ENCODE measurements at regions not wholly inside any gene's neighbourhood (a gene's known extent, or its start where the extent isn't known, plus 50 kb on each side); places are given as distances from the start of the nearest gene placed in this dataset.

- H3K4me3 ChIP-seq (ENCODE audit: low read length) = no peak overlapping the region
- H3K9ac ChIP-seq (ENCODE audit: low read depth, low read length) = no peak overlapping the region
- no peak overlapping the region for H3K4me2 ChIP-seq (ENCODE audit: low read length)
- H3K4me1 ChIP-seq (ENCODE audit: control insufficient read depth, insufficient read depth, low read length) = peaks cover 3% of the 10 kb centered on the region
- no peaks in the 10 kb centered on the region for H3K36me3 ChIP-seq (ENCODE audit: insufficient read depth, low read length)
- no peaks in the 10 kb centered on the region for H3K9me3 ChIP-seq (replicated peaks; ENCODE audit: low read length)
- no peaks in the 10 kb centered on the region for H3K27me3 ChIP-seq (ENCODE audit: control insufficient read depth, insufficient read depth, low read length)
Measured at GRCh38 chr6:71531841-71532240, 243.2 kb downstream of the OGFRL1 start.

- Histone ChIP-seq H3K27me3 (ENCODE audit: control insufficient read depth, insufficient read depth, low read length) (no peaks in the 10 kb centered on the region), H3K9ac (ENCODE audit: low read depth, low read length) (no peak overlapping the region), H3K4me3 (ENCODE audit: low read length) (no peak overlapping the region), H3K9me3 (replicated peaks; ENCODE audit: low read length) (no peaks in the 10 kb centered on the region), H3K4me2 (ENCODE audit: low read length) (no peak overlapping the region), H3K36me3 (ENCODE audit: insufficient read depth, low read length) (no peaks in the 10 kb centered on the region), H3K4me1 (ENCODE audit: control insufficient read depth, insufficient read depth, low read length) (peaks cover 6% of the 10 kb centered on the region)
Measured at GRCh38 chr6:71533939-71534379, 245.3 kb downstream of the OGFRL1 start.

- Histone ChIP-seq H3K4me3 (ENCODE audit: low read length) (no peak overlapping the region), H3K4me2 (ENCODE audit: low read length) (no peak overlapping the region), H3K36me3 (ENCODE audit: insufficient read depth, low read length) (no peaks in the 10 kb centered on the region), H3K4me1 (ENCODE audit: control insufficient read depth, insufficient read depth, low read length) (peaks cover 6% of the 10 kb centered on the region), H3K9me3 (replicated peaks; ENCODE audit: low read length) (no peaks in the 10 kb centered on the region), H3K27me3 (ENCODE audit: control insufficient read depth, insufficient read depth, low read length) (no peaks in the 10 kb centered on the region), H3K9ac (ENCODE audit: low read depth, low read length) (no peak overlapping the region)
Measured at GRCh38 chr6:71534921-71535320, 246.3 kb downstream of the OGFRL1 start.

GRCh38 chr6:71537717-71538116, 249.1 kb downstream of the OGFRL1 start:
- Histone ChIP-seq H3K9me3 (replicated peaks; ENCODE audit: low read length) (no peaks in the 10 kb centered on the region), H3K4me3 (ENCODE audit: low read length) (no peak overlapping the region), H3K36me3 (ENCODE audit: insufficient read depth, low read length) (no peaks in the 10 kb centered on the region), H3K9ac (ENCODE audit: low read depth, low read length) (no peak overlapping the region), H3K4me1 (ENCODE audit: control insufficient read depth, insufficient read depth, low read length) (peaks cover 4% of the 10 kb centered on the region), H3K27me3 (ENCODE audit: control insufficient read depth, insufficient read depth, low read length) (no peaks in the 10 kb centered on the region), H3K4me2 (ENCODE audit: low read length) (peak overlapping the region; percentile 34)

- Histone ChIP-seq H3K27me3 (ENCODE audit: control insufficient read depth, insufficient read depth, low read length) (no peaks in the 10 kb centered on the region), H3K4me2 (ENCODE audit: low read length) (peak overlapping the region; percentile 13), H3K4me3 (ENCODE audit: low read length) (no peak overlapping the region), H3K9me3 (replicated peaks; ENCODE audit: low read length) (no peaks in the 10 kb centered on the region), H3K36me3 (ENCODE audit: insufficient read depth, low read length) (no peaks in the 10 kb centered on the region), H3K9ac (ENCODE audit: low read depth, low read length) (peak overlapping the region; percentile 57), H3K4me1 (ENCODE audit: control insufficient read depth, insufficient read depth, low read length) (peaks cover 22% of the 10 kb centered on the region)
Measured at GRCh38 chr6:71544028-71544427, 255.4 kb downstream of the OGFRL1 start.

GRCh38 chr6:71544906-71545305, 256.3 kb downstream of the OGFRL1 start:
- Histone ChIP-seq H3K36me3 (ENCODE audit: insufficient read depth, low read length) (no peaks in the 10 kb centered on the region), H3K9ac (ENCODE audit: low read depth, low read length) (peak overlapping the region; percentile 57), H3K27me3 (ENCODE audit: control insufficient read depth, insufficient read depth, low read length) (no peaks in the 10 kb centered on the region), H3K4me3 (ENCODE audit: low read length) (no peak overlapping the region), H3K9me3 (replicated peaks; ENCODE audit: low read length) (no peaks in the 10 kb centered on the region), H3K4me1 (ENCODE audit: control insufficient read depth, insufficient read depth, low read length) (peaks cover 22% of the 10 kb centered on the region), H3K4me2 (ENCODE audit: low read length) (no peak overlapping the region)

GRCh38 chr6:71545905-71546304, 257.3 kb downstream of the OGFRL1 start:
- no peak overlapping the region for H3K9ac ChIP-seq (ENCODE audit: low read depth, low read length)
- no peak overlapping the region for H3K4me3 ChIP-seq (ENCODE audit: low read length)
- H3K4me2 ChIP-seq (ENCODE audit: low read length) = no peak overlapping the region
- H3K9me3 ChIP-seq (replicated peaks; ENCODE audit: low read length) = no peaks in the 10 kb centered on the region
- no peaks in the 10 kb centered on the region for H3K36me3 ChIP-seq (ENCODE audit: insufficient read depth, low read length)
- peaks cover 22% of the 10 kb centered on the region for H3K4me1 ChIP-seq (ENCODE audit: control insufficient read depth, insufficient read depth, low read length)
- no peaks in the 10 kb centered on the region for H3K27me3 ChIP-seq (ENCODE audit: control insufficient read depth, insufficient read depth, low read length)

- Histone ChIP-seq H3K4me1 (ENCODE audit: control insufficient read depth, insufficient read depth, low read length) (no peaks in the 10 kb centered on the region), H3K36me3 (ENCODE audit: insufficient read depth, low read length) (no peaks in the 10 kb centered on the region), H3K9me3 (replicated peaks; ENCODE audit: low read length) (peaks cover 4% of the 10 kb centered on the region), H3K9ac (ENCODE audit: low read depth, low read length) (no peak overlapping the region), H3K4me3 (ENCODE audit: low read length) (no peak overlapping the region), H3K4me2 (ENCODE audit: low read length) (no peak overlapping the region), H3K27me3 (ENCODE audit: control insufficient read depth, insufficient read depth, low read length) (no peaks in the 10 kb centered on the region)
Measured at GRCh38 chr6:71551798-71552197, 263.2 kb downstream of the OGFRL1 start.

GRCh38 chr6:71556141-71556540, 267.5 kb downstream of the OGFRL1 start:
- no peaks in the 10 kb centered on the region for H3K27me3 ChIP-seq (ENCODE audit: control insufficient read depth, insufficient read depth, low read length)
- no peak overlapping the region for H3K4me3 ChIP-seq (ENCODE audit: low read length)
- H3K36me3 ChIP-seq (ENCODE audit: insufficient read depth, low read length) = no peaks in the 10 kb centered on the region
- H3K4me1 ChIP-seq (ENCODE audit: control insufficient read depth, insufficient read depth, low read length) = no peaks in the 10 kb centered on the region
- H3K4me2 ChIP-seq (ENCODE audit: low read length) = no peak overlapping the region
- H3K9me3 ChIP-seq (replicated peaks; ENCODE audit: low read length) = peaks cover 7% of the 10 kb centered on the region
- no peak overlapping the region for H3K9ac ChIP-seq (ENCODE audit: low read depth, low read length)

GRCh38 chr6:71558974-71559373, 270.4 kb downstream of the OGFRL1 start:
- no peaks in the 10 kb centered on the region for H3K27me3 ChIP-seq (ENCODE audit: control insufficient read depth, insufficient read depth, low read length)
- H3K4me3 ChIP-seq (ENCODE audit: low read length) = no peak overlapping the region
- H3K9me3 ChIP-seq (replicated peaks; ENCODE audit: low read length) = peaks cover 7% of the 10 kb centered on the region
- no peaks in the 10 kb centered on the region for H3K36me3 ChIP-seq (ENCODE audit: insufficient read depth, low read length)
- no peak overlapping the region for H3K9ac ChIP-seq (ENCODE audit: low read depth, low read length)
- no peaks in the 10 kb centered on the region for H3K4me1 ChIP-seq (ENCODE audit: control insufficient read depth, insufficient read depth, low read length)
- no peak overlapping the region for H3K4me2 ChIP-seq (ENCODE audit: low read length)

GRCh38 chr6:71567562-71567961, 279.0 kb downstream of the OGFRL1 start:
- Histone ChIP-seq H3K27me3 (ENCODE audit: control insufficient read depth, insufficient read depth, low read length) (no peaks in the 10 kb centered on the region), H3K36me3 (ENCODE audit: insufficient read depth, low read length) (no peaks in the 10 kb centered on the region), H3K4me2 (ENCODE audit: low read length) (no peak overlapping the region), H3K4me3 (ENCODE audit: low read length) (no peak overlapping the region), H3K4me1 (ENCODE audit: control insufficient read depth, insufficient read depth, low read length) (no peaks in the 10 kb centered on the region), H3K9ac (ENCODE audit: low read depth, low read length) (no peak overlapping the region), H3K9me3 (replicated peaks; ENCODE audit: low read length) (no peaks in the 10 kb centered on the region)

- Histone ChIP-seq H3K36me3 (ENCODE audit: insufficient read depth, low read length) (no peaks in the 10 kb centered on the region), H3K9me3 (replicated peaks; ENCODE audit: low read length) (no peaks in the 10 kb centered on the region), H3K4me1 (ENCODE audit: control insufficient read depth, insufficient read depth, low read length) (peaks cover 5% of the 10 kb centered on the region), H3K9ac (ENCODE audit: low read depth, low read length) (no peak overlapping the region), H3K27me3 (ENCODE audit: control insufficient read depth, insufficient read depth, low read length) (no peaks in the 10 kb centered on the region), H3K4me3 (ENCODE audit: low read length) (no peak overlapping the region), H3K4me2 (ENCODE audit: low read length) (no peak overlapping the region)
Measured at GRCh38 chr6:71577766-71578165, 289.2 kb downstream of the OGFRL1 start.
